HG03175 (cell line): ENCODE measurements at regions not wholly inside any gene's neighbourhood (a gene's known extent, or its start where the extent isn't known, plus 50 kb on each side); places are given as distances from the start of the nearest gene placed in this dataset.
"Not testable (repeated sequence)": the region's sequence is repeated elsewhere in the genome, so short reads cannot be mapped to it uniquely, and the experiment has no call there.

ENCODE experiments used
- ATAC-seq: cut with Tn5 transposase; IDR thresholded peaks from one replicate; pipeline ENCODE4 v1.9.1; 2021; ENCODE audit warnings: mild to moderate bottlenecking, moderate library complexity; ENCODE audit not compliant: unreplicated experiment

- no peak for ATAC-seq
Measured at GRCh38 chr5:54885636-54886035, 99.8 kb downstream of the ESM1 start.

- ATAC-seq = no peak
Measured at GRCh38 chr5:54884195-54884536, 101.2 kb downstream of the ESM1 start.

GRCh38 chr5:54883374-54884194, 101.8 kb downstream of the ESM1 start:
- ATAC-seq = no peak

- no peak for ATAC-seq
Measured at GRCh38 chr5:54882841-54883240, 102.6 kb downstream of the ESM1 start.

- ATAC-seq = no peak
Measured at GRCh38 chr5:54882101-54882500, 103.3 kb downstream of the ESM1 start.

- no peak for ATAC-seq
Measured at GRCh38 chr5:54881286-54882005, 103.9 kb downstream of the ESM1 start.

- ATAC-seq = no peak
Measured at GRCh38 chr5:54876976-54877375, 108.4 kb downstream of the ESM1 start.

- no peak for ATAC-seq
Measured at GRCh38 chr5:54876556-54876955, 108.8 kb downstream of the ESM1 start.

- ATAC-seq = no peak
Measured at GRCh38 chr5:54874337-54875021, 110.9 kb downstream of the ESM1 start.

GRCh38 chr5:54873691-54874090, 111.7 kb downstream of the ESM1 start:
- no peak for ATAC-seq

GRCh38 chr5:54872810-54873209, 112.6 kb downstream of the ESM1 start:
- ATAC-seq = no peak

- ATAC-seq = no peak
Measured at GRCh38 chr5:54870271-54870670, 115.1 kb downstream of the ESM1 start.

GRCh38 chr5:54869691-54870090, 115.7 kb downstream of the ESM1 start:
- ATAC-seq = no peak

- ATAC-seq = no peak
Measured at GRCh38 chr5:54868511-54869483, 116.6 kb downstream of the ESM1 start.

GRCh38 chr5:54867310-54867944, 118.0 kb downstream of the ESM1 start:
- ATAC-seq = no peak

- ATAC-seq = not testable (repeated sequence)
Measured at GRCh38 chr5:54864911-54865515, 120.4 kb downstream of the ESM1 start.

- ATAC-seq = no peak
Measured at GRCh38 chr5:54862036-54862435, 123.4 kb downstream of the ESM1 start.

- ATAC-seq = no peak
Measured at GRCh38 chr5:54861212-54861894, 124.0 kb downstream of the ESM1 start.

GRCh38 chr5:54860321-54860720, 125.1 kb downstream of the ESM1 start:
- ATAC-seq = no peak
